ENCODE measurements at regions not wholly inside any gene's neighbourhood (a gene's known extent, or its start where the extent isn't known, plus 50 kb on each side); places are given as distances from the start of the nearest gene placed in this dataset.

DNA sequence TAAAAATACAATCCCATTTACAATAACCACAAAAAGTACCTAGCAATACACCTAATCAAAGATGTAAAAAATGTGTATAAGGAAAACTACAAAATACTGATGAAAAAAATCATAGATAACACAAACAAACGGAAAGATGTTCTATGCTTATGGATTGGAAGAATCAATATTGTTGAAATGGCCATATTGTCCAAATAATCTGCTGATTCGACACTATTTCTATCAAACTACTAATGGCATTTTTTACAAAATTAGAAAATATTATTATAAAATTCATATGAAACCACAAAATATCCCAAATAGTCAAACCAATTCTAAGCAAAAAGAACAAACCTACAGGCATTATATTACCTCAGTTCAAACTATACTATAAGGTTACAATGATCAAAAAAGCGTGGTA, 978.3 kb upstream of the MAP3K7 start:
- no peak for TF ChIP-seq POLR2A (IDR thresholded peaks at IDR 0.05)
- no peak for TF ChIP-seq EP300 (IDR thresholded peaks at IDR 0.05)
- no peak for TF ChIP-seq POLR2AphosphoS5 (IDR thresholded peaks at IDR 0.05)
- TF ChIP-seq, protein P1, sequence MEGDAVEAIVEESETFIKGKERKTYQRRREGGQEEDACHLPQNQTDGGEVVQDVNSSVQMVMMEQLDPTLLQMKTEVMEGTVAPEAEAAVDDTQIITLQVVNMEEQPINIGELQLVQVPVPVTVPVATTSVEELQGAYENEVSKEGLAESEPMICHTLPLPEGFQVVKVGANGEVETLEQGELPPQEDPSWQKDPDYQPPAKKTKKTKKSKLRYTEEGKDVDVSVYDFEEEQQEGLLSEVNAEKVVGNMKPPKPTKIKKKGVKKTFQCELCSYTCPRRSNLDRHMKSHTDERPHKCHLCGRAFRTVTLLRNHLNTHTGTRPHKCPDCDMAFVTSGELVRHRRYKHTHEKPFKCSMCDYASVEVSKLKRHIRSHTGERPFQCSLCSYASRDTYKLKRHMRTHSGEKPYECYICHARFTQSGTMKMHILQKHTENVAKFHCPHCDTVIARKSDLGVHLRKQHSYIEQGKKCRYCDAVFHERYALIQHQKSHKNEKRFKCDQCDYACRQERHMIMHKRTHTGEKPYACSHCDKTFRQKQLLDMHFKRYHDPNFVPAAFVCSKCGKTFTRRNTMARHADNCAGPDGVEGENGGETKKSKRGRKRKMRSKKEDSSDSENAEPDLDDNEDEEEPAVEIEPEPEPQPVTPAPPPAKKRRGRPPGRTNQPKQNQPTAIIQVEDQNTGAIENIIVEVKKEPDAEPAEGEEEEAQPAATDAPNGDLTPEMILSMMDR (IDR thresholded peaks at IDR 0.05) = no peak
- DNase-seq (no peak), ATAC-seq (ENCODE audit: low FRiP score in 2 of 2) (no peak)
- Histone ChIP-seq H3K36me3 (no peaks in the 10 kb centered on the region), H3K27ac (no peak overlapping the region), H3K4me3 (no peak overlapping the region), H3K4me1 (no peaks in the 10 kb centered on the region), H3K9me3 (no peaks in the 10 kb centered on the region), H3K27me3 (no peaks in the 10 kb centered on the region)
- WGBS, 2 donors = 67 to 76% methylated on average over 3 of the region's 3 CpGs

DNA sequence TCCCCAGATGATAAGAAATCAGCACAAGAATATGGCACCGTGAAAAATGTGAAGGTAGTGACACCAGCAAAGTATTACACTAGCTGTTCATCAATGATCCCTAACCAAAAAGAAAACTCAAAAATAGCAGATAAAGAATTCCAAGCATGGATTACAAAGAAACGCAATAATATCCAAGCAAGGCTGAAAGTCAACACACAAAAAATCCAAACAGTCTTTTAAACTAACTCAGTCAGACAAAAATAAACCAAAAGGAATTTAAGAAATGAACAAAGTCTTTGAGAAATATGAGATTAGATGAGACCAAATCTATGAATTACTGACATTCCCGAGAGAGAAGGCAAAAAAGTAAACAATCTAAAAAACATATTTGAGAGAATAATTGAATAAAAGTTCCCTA, 976.1 kb upstream of the MAP3K7 start:
- Histone ChIP-seq H3K9me3 (no peaks in the 10 kb centered on the region), H3K27ac (no peak overlapping the region), H3K4me1 (no peaks in the 10 kb centered on the region), H3K27me3 (no peaks in the 10 kb centered on the region), H3K36me3 (no peaks in the 10 kb centered on the region), H3K4me3 (no peak overlapping the region)
- WGBS, 2 donors = 65 to 73% methylated on average over 3 of the region's 3 CpGs
- TF ChIP-seq POLR2A (IDR thresholded peaks at IDR 0.05) (no peak), POLR2AphosphoS5 (IDR thresholded peaks at IDR 0.05) (no peak), EP300 (IDR thresholded peaks at IDR 0.05) (no peak)
- TF ChIP-seq, protein P1 (IDR thresholded peaks at IDR 0.05) = no peak
- ATAC-seq (ENCODE audit: low FRiP score in 2 of 2) (no peak), DNase-seq (no peak)

GRCh38 chr6:91560409-91560808, 973.5 kb upstream of the MAP3K7 start:
- Histone ChIP-seq H3K4me3 (no peak overlapping the region), H3K27me3 (no peaks in the 10 kb centered on the region), H3K27ac (no peak overlapping the region), H3K9me3 (no peaks in the 10 kb centered on the region), H3K36me3 (no peaks in the 10 kb centered on the region), H3K4me1 (no peaks in the 10 kb centered on the region)
- no peak for DNase-seq
- 81 to 92% methylated on average over 3 of the region's 3 CpGs for WGBS, 2 donors
- no peak for ATAC-seq (ENCODE audit: low FRiP score in 2 of 2)
- TF ChIP-seq POLR2AphosphoS5 (IDR thresholded peaks at IDR 0.05) (no peak), EP300 (IDR thresholded peaks at IDR 0.05) (no peak), POLR2A (IDR thresholded peaks at IDR 0.05) (no peak)
- TF ChIP-seq, protein P1 (IDR thresholded peaks at IDR 0.05) = no peak

GRCh38 chr6:91540902-91541301, 954.0 kb upstream of the MAP3K7 start:
- DNase-seq = no peak
- 77 to 80% methylated on average over 5 of the region's 5 CpGs for WGBS, 2 donors
- Histone ChIP-seq H3K4me3 (no peak overlapping the region), H3K4me1 (no peaks in the 10 kb centered on the region), H3K9me3 (no peaks in the 10 kb centered on the region), H3K27me3 (no peaks in the 10 kb centered on the region), H3K36me3 (no peaks in the 10 kb centered on the region), H3K27ac (no peak overlapping the region)
- no peak for ATAC-seq (ENCODE audit: low FRiP score in 2 of 2)
- TF ChIP-seq POLR2AphosphoS5 (IDR thresholded peaks at IDR 0.05) (no peak), POLR2A (IDR thresholded peaks at IDR 0.05) (no peak), EP300 (IDR thresholded peaks at IDR 0.05) (no peak)
- TF ChIP-seq, protein P1 (IDR thresholded peaks at IDR 0.05) = no peak

DNA sequence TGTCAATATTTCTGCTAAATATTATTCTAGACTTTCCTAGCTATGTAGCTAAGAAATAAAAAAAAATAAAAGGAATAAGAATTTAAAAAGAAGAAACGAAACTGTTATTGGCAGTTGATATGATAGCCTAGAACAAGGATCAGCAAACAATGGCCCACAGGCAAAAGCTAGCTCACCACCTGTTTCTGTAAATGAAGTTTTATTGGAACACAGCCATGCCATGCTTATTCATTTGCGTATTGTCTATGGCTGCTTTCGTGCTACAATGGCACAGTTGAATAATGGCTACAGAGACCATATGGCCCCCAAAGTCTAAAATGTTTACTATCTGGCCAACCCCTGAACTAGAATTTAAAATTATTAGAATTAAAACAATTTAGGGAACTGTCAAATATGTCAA, 952.6 kb upstream of the MAP3K7 start:
- 71 to 79% methylated on average over 3 of the region's 3 CpGs for WGBS, 2 donors
- no peaks in the 10 kb centered on the region for H3K27me3 ChIP-seq
- H3K4me1 ChIP-seq = no peaks in the 10 kb centered on the region
- no peaks in the 10 kb centered on the region for H3K9me3 ChIP-seq
- no peak overlapping the region for H3K27ac ChIP-seq
- no peak overlapping the region for H3K4me3 ChIP-seq
- no peak for DNase-seq
- ATAC-seq (ENCODE audit: low FRiP score in 2 of 2) = no peak
- H3K36me3 ChIP-seq = no peaks in the 10 kb centered on the region
- TF ChIP-seq POLR2A (IDR thresholded peaks at IDR 0.05) = no peak

Measured in upper lobe of left lung (tissue), 6 donors.